Heart left ventricle (tissue), 13 donors: ENCODE measurements at regions not wholly inside any gene's neighbourhood (a gene's known extent, or its start where the extent isn't known, plus 50 kb on each side); places are given as distances from the start of the nearest gene placed in this dataset.

Experiments used
- CTCF ChIP-seq, 12 donors: fragments of 200-600 bp; sonication (generic) in 4 of 12; IDR thresholded peaks; one replicate each; pipeline versions ENCODE4 v1.5.0 to v1.8.0; 2018 to 2022; ENCODE audit warnings: antibody characterized with exemption in 12 of 12, mild to moderate bottlenecking in 5 of 12
- POLR2A ChIP-seq, 2 donors: fragments of 450-650 bp; IDR thresholded peaks; one replicate each; pipeline ENCODE4 v1.6.1; 2017; ENCODE audit warnings: antibody characterized with exemption in 2 of 2, mild to moderate bottlenecking in 2 of 2, moderate library complexity in 2 of 2
- donor health status: ischemic (EF 13 %, LVEDD 7.1; RV severe dilation, severe dysfunction).
- donor health status: DM: no; HTN: yes; CAD: no.
- donor health status: DM: no; HTN: no; CAD: no.
- donor health status: ischemic (EF 25% LVEDD 6.9; RV normal size, moderate dysfunction).
- donor health status: ischemic (EF 25% LVEDD 5.7; RV mildly dilated, moderate dysfunction).
- donor health status: ischemic (EF 35%, LVEDD 5.7; RV mildly dilated, moderate dysfunction).
- donor health status: nonischemic (EF 11% LVEDD 7.7; RV severe dilation, severe dysfunction).
- donor health status: DM: yes; HTN: yes; CAD: no.
- donor health status: PGD.
- donor health status: ischemic (EF 29% LVEDD 5.4; RV normal size, mild dysfunction).
- donor health status: nonischemic (EF 23%, LVEDD 6.1; RV moderate dilation, normal function).

GRCh38 chr5:167814828-167815227, 476.6 kb upstream of the WWC1 start:
- no peak for TF ChIP-seq CTCF (IDR thresholded peaks at IDR 0.05)
- no peak for TF ChIP-seq POLR2A (IDR thresholded peaks at IDR 0.05)
